GM19463 (cell line): ENCODE measurements at regions not wholly inside any gene's neighbourhood (a gene's known extent, or its start where the extent isn't known, plus 50 kb on each side); places are given as distances from the start of the nearest gene placed in this dataset.
"Not testable (repeated sequence)": the region's sequence is repeated elsewhere in the genome, so short reads cannot be mapped to it uniquely, and the experiment has no call there.

Experiments
- ATAC-seq: cut with Tn5 transposase; IDR thresholded peaks from one replicate; pipeline ENCODE4 v1.9.1; 2021; ENCODE audit warnings: mild to moderate bottlenecking, moderate library complexity; ENCODE audit not compliant: unreplicated experiment

DNA sequence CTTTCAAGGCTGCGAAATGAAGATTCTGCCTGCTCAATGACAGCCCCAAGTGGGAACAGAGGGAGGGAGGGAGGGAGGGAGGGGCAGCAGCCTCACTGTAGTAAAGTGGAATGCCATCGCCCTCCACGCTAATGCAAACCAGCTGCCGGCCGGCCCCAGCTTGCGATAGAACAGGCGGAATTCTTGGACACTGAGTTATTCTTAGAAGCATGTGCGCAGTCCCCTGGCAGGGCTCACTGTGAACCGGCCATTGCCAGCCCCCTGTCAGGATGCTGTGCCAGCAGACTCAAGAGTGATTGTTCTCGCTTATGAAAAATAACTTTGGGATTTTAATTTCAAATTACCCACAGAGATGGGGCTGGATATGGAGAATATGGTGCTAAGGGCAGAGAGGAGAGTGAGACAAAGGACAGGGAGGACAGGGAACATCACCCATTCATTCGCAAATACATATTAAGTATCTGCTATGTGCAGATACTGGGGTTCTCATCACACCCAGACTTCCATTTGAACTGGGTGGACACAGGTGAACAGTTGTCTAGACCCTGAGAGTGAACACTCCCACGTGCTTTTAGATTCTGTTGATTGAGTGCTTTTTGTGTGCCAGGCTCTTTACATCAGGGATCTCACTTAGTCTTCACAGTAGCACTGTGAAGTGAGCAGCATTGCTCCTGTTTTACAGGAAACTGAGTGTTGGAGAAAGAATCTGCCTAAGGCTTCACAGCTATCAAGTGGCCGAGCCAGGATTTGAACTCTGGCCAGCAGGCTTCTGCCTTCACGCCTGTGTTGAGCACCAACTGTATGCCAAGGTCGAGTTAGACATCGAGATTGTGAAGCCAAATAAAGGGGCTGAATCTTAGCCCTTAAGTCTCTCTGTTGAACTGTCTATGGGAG, 192.9 kb downstream of the C12orf75 start:
- ATAC-seq, result no peak

GRCh38 chr12:105524961-105525360, 194.5 kb downstream of the C12orf75 start:
- ATAC-seq, result no peak

GRCh38 chr12:105534068-105534467, 203.6 kb downstream of the C12orf75 start:
- no peak for ATAC-seq

DNA sequence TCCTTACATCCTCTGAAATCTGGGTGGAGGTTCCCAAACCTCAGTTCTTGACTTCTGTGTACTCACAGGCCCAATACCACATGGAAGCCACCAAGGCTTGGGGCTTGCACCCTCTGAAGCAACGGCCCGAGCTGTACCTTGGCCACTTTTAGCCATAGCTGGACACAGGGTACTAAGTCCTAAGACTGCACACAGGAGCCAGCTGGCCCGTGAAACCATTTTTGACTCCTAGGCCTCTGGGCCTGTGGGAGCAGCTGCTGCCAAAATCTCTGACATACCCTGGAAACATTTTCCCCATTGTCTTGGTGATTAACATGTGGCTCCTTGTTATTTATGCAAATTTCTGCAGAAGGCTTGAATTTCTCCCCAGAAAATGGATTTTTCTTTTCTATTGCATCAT, 204.5 kb downstream of the C12orf75 start:
- ATAC-seq, result not testable (repeated sequence)

DNA sequence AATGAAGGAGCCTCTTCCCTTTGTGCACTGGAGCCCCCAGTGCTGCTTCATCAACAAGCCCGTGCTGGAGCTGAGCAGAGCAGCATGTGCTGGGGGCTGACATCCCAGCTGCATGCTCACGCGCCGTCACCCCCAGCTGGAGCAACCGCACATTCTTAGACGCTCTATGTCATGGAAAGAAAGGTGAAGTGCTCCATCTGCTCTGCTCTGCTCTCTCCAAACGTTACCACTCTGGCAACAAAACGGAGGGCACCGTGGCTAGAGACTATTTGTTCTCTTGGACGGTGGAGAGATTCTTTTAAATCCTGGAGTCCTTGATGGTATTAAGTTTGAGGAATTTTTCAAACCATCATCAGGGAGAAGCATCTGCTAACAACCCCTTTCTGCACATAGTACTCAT, 208.4 kb downstream of the C12orf75 start:
- no peak for ATAC-seq

DNA sequence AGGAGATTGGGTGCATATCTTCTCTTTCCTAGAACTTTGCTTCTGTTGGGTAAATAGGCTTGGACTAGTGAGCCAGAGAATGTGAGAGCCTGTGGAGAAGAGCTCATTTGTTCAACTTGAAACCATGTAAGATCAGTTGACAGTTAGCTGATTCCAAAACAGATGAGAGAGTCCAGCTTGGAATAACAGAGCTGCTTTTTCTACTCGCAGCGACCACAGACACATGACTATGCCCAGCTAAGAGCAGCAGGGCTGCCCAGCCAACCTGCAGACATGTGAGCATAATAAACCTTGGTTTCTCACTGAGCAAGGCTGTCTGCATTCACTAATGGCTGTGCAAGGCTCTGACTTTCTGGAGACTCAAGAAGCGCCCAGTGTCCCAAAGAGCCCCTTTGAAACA, 209.2 kb downstream of the C12orf75 start:
- no peak for ATAC-seq

- ATAC-seq, result no peak
These were observed 217.3 kb downstream of the C12orf75 start for GRCh38 chr12:105547786-105548185.

GRCh38 chr12:105548626-105549025, 218.1 kb downstream of the C12orf75 start:
- ATAC-seq, result no peak

GRCh38 chr12:105552056-105552455, 221.6 kb downstream of the C12orf75 start:
- no peak for ATAC-seq

GRCh38 chr12:105554223-105554678, 223.8 kb downstream of the C12orf75 start:
- ATAC-seq, result no peak

DNA sequence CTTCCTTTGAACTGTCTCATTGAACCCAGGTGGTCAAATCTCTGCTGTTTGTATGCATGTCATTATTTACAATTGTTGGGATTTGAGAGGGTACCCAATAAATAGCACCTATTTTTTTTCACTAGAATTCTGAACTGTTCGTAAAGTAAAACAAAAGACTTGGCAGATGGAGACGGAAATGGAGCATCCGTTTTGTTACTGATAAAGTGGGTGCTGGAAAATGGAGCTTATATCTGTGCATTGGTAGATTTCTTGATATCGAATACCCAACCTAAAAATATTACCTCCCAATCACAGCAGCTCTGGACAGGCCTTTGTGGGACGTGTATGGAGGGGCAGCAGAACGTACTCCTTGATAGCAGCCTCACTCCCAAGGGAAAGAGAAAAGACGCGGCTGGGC, 224.4 kb downstream of the C12orf75 start:
- ATAC-seq, result no peak

GRCh38 chr12:105555556-105556295, 225.2 kb downstream of the C12orf75 start:
- ATAC-seq, result no peak

DNA sequence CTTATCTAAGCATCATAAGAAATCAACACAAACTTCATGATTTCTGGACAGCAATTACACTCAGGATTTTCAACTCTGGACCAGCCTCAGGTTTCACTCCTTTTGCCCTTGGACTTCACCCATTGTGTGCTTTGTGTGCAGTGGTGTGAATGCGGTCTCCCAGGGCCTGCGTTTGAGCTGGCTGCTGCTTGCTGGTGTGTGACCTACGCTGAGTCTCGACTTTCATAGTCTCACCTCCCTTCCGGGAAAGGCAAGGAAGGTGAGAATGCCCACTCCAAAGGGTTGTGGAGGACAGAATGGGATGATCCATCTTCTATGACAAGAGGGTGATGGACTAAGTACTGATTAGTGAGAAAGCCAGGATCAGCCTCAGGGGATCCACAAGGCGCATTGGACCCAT, 228.8 kb downstream of the C12orf75 start:
- no peak for ATAC-seq

GRCh38 chr12:105561546-105562198, 231.2 kb downstream of the C12orf75 start:
- ATAC-seq, result no peak

- ATAC-seq, result no peak
These were observed 231.9 kb downstream of the C12orf75 start for GRCh38 chr12:105562199-105562971.

DNA sequence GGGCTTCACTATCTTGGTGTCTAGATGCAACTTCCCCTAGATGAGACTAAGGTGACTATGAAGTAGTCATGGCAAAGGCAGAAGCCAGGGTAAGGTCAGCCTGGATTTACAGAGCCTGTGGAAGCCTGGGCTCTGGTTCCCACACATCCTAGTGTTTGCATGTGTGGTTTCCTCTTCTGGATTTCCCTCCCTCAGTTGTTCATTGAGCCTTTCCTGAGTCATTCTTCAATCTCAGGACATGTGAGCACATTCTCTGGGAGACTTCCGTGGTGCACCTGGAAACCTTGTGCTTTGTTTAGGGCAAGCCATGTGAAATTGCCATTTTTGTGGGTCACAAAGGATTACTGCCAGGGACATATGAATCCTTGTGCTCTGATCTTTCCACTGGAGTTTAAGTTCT, 236.6 kb downstream of the C12orf75 start:
- no peak for ATAC-seq

DNA sequence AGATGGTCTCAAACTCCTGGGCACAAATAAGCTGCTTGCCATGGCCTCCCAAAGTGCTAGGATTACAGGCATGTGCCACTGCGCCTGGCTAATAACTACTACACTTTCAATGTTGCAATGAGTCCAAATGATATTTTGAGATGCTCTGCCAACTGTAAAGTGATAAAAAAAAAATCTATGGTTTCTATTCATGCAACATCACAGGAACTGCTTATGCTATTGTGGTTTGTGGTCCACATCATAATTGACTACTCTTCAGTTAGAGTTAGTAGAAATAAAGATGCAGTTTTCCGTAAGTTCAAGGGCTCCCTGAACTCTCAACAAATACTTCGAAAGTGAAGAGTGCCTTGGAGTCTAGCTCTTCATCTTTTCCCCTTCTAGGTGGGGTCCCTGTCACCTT, 239.4 kb downstream of the C12orf75 start:
- ATAC-seq, result no peak

DNA sequence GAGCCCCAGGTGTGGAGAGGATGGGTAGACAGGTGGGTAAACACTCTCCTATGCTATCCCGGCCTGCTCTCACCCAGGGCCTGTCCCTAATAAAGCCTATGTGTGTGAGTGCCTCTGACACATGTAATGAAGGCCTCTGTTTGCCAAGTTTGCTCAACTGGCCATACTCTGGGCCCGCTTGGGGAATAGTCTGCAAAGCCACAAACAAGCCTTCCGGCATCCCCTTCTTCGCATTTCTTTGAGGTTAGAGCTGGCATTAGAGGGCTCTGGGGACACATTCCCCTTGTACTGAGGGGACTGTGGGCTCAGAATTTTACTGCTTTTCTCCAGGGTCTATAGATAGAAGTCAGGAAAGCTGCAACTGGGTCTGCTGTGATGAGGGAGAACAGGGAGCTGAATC, 240.5 kb downstream of the C12orf75 start:
- no peak for ATAC-seq

DNA sequence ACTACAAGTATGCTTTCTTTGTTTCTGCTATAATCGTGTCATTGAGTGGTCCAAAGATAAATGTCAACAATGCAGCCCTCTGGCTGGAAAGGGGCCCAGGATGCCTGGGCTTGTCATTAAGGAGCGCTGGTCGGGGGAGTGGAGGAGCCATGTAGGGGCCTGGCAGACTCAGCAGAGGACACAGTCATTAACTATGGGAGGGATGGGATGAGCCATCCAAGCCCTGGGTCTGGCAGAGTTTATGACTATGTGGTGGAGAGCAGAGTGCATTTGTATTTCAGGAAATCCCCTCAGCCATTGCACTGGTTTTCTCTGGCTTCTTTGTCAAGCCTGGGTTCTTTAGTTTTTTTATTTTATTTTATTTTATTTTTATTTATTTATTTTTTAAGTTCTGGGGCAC, 243.1 kb downstream of the C12orf75 start:
- ATAC-seq, result no peak

- no peak for ATAC-seq
These were observed 243.7 kb downstream of the C12orf75 start for GRCh38 chr12:105574056-105574715.
